ENCODE measurements at regions not wholly inside any gene's neighbourhood (a gene's known extent, or its start where the extent isn't known, plus 50 kb on each side); places are given as distances from the start of the nearest gene placed in this dataset.

DNA sequence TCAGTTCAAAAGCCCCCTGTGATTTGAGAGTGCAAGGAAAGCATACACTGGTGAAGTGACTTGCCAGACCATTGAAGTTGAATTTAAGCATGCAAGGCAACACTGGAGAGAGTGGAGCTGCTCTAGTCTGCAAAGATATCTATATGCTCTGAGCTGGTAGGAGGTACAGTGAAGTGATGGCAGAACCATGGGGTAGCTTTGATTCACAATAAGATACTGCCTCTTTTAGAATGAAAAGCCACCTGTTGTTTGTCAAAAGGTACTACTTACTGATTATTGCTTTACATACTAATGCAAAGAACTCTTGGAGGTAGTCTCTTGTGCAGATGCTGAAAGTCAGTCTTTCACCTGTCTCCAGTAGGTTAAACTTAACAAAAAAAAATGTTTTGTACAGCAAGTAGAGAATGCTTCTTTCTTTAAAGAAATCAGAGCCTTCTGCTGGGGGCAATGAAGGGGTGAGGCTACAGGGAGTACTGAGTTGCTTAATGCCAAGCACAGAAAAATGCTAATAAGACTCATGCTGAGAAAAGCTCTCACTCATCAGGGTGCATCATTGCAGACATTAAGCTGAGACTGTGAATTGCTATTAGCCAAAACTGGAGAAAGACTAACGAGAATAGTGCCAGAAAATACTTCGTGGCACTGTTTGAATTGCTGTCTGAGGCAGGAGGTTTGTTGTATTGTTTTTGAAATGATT lies 1150.5 kb upstream of the TMPRSS15 start:
- no peaks in the 10 kb centered on the region for H4K20me1 ChIP-seq (replicated peaks; ENCODE audit: control insufficient read depth, insufficient read depth, low read length)
- no peaks in the 10 kb centered on the region for H3K27me3 ChIP-seq (ENCODE audit: control insufficient read depth in 2 of 2, insufficient read depth in 2 of 2, low read length in 2 of 2)
- ChIA-PET POLR2A (no interaction called here), CTCF (ENCODE audit: low intra/inter-chr PET ratio) (no interaction called here)
- no peaks in the 10 kb centered on the region for H3K9me1 ChIP-seq (ENCODE audit: control insufficient read depth, insufficient read depth, low read length)
- no peaks in the 10 kb centered on the region for H3K36me3 ChIP-seq (ENCODE audit: control insufficient read depth, insufficient read depth, low read length)
- H3K9ac ChIP-seq (ENCODE audit: insufficient read depth in 1 of 2, low read depth in 2 of 2, low read length in 2 of 2) = no peak overlapping the region
- BruUV-seq (replicated peaks) = no TSS peak
- ATAC-seq (no peak), DNase-seq (ENCODE audit: extremely low read depth in 1 of 4, low spot score in 3 of 4) (no peak), FAIRE-seq (no peak)
- H3K4me2 ChIP-seq (ENCODE audit: insufficient read depth, low read length) = no peak overlapping the region
- no peak overlapping the region for H3K27ac ChIP-seq (ENCODE audit: extremely low read depth, low read depth, low read length)
- H3K4me3 ChIP-seq = no peak overlapping the region
- H2AFZ ChIP-seq (ENCODE audit: low read depth, low read length) = no peak overlapping the region
- in situ Hi-C loops (cut with MboI) (no loop called here), intact Hi-C loops (cut with micrococcal nuclease) (no loop called here)
- 0% methylated on average over 2 of the region's 2 CpGs for WGBS (ENCODE audit: insufficient coverage, low coverage, missing lambda C conversion rate)
- TF ChIP-seq, protein P1, sequence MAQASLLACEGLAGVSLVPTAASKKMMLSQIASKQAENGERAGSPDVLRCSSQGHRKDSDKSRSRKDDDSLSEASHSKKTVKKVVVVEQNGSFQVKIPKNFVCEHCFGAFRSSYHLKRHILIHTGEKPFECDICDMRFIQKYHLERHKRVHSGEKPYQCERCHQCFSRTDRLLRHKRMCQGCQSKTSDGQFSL (CRISPR knock-in tag; IDR thresholded peaks at IDR 0.05) = no peak
- TF ChIP-seq, protein P1 (tag; IDR thresholded peaks at IDR 0.05) = no peak
- TF ChIP-seq ETS2 (tag; IDR thresholded peaks at IDR 0.05; ENCODE audit: borderline replicate concordance, poor library complexity, severe bottlenecking) = no peak
- no peak for TF ChIP-seq ZBTB7A (IDR thresholded peaks at IDR 0.05; ENCODE audit: borderline replicate concordance, control insufficient read depth, low read depth, low read length)
- TF ChIP-seq TAL1 (IDR thresholded peaks at IDR 0.05) = no peak
- TF ChIP-seq, protein P2, sequence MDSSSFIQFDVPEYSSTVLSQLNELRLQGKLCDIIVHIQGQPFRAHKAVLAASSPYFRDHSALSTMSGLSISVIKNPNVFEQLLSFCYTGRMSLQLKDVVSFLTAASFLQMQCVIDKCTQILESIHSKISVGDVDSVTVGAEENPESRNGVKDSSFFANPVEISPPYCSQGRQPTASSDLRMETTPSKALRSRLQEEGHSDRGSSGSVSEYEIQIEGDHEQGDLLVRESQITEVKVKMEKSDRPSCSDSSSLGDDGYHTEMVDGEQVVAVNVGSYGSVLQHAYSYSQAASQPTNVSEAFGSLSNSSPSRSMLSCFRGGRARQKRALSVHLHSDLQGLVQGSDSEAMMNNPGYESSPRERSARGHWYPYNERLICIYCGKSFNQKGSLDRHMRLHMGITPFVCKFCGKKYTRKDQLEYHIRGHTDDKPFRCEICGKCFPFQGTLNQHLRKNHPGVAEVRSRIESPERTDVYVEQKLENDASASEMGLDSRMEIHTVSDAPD (CRISPR knock-in tag; IDR thresholded peaks at IDR 0.05) = no peak
- TF ChIP-seq, protein P3, sequence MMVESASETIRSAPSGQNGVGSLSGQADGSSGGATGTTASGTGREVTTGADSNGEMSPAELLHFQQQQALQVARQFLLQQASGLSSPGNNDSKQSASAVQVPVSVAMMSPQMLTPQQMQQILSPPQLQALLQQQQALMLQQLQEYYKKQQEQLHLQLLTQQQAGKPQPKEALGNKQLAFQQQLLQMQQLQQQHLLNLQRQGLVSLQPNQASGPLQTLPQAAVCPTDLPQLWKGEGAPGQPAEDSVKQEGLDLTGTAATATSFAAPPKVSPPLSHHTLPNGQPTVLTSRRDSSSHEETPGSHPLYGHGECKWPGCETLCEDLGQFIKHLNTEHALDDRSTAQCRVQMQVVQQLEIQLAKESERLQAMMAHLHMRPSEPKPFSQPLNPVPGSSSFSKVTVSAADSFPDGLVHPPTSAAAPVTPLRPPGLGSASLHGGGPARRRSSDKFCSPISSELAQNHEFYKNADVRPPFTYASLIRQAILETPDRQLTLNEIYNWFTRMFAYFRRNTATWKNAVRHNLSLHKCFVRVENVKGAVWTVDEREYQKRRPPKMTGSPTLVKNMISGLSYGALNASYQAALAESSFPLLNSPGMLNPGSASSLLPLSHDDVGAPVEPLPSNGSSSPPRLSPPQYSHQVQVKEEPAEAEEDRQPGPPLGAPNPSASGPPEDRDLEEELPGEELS (CRISPR knock-in tag; IDR thresholded peaks at IDR 0.05; ENCODE audit: borderline replicate concordance) = no peak
- TF ChIP-seq STAT5B (CRISPR knock-in tag; IDR thresholded peaks at IDR 0.05) = no peak
- TF ChIP-seq ZNF75A (CRISPR knock-in tag; IDR thresholded peaks at IDR 0.05) = no peak
- TF ChIP-seq, protein P4, sequence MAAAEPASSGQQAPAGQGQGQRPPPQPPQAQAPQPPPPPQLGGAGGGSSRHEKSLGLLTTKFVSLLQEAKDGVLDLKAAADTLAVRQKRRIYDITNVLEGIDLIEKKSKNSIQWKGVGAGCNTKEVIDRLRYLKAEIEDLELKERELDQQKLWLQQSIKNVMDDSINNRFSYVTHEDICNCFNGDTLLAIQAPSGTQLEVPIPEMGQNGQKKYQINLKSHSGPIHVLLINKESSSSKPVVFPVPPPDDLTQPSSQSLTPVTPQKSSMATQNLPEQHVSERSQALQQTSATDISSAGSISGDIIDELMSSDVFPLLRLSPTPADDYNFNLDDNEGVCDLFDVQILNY (CRISPR knock-in tag; IDR thresholded peaks at IDR 0.05) = no peak
- no peak for TF ChIP-seq XRCC5 (IDR thresholded peaks at IDR 0.05; ENCODE audit: low read depth, low read length)
- TF ChIP-seq ZNF174 (CRISPR knock-in tag; IDR thresholded peaks at IDR 0.05) = no peak
- no peak for TF ChIP-seq MAFK (IDR thresholded peaks at IDR 0.05; ENCODE audit: low read length)
- TF ChIP-seq HOXB6 (CRISPR knock-in tag; IDR thresholded peaks at IDR 0.05; ENCODE audit: borderline replicate concordance) = no peak
- no peak for TF ChIP-seq SP1 (CRISPR knock-in tag; IDR thresholded peaks at IDR 0.05)
- no peak for TF ChIP-seq KLF16 (IDR thresholded peaks at IDR 0.05)
- no peak for TF ChIP-seq HNRNPUL1 (IDR thresholded peaks at IDR 0.05; ENCODE audit: low read length)
- TF ChIP-seq, protein P5, sequence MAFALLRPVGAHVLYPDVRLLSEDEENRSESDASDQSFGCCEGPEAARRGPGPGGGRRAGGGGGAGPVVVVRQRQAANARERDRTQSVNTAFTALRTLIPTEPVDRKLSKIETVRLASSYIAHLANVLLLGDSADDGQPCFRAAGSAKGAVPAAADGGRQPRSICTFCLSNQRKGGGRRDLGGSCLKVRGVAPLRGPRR (CRISPR knock-in tag; IDR thresholded peaks at IDR 0.05) = no peak
- no peak for TF ChIP-seq NCOR1 (IDR thresholded peaks at IDR 0.05)
- no peaks in the 10 kb centered on the region for H3K4me1 ChIP-seq (replicated peaks in 1 of 2; ENCODE audit: control insufficient read depth in 2 of 2, insufficient read depth in 2 of 2, low read length in 2 of 2)
- no peaks in the 10 kb centered on the region; the same call in 1 of the 2 replicates for H3K9me3 ChIP-seq (replicated peaks; ENCODE audit: control insufficient read depth, insufficient read depth, low read depth, low read length)
- no peaks in the 10 kb centered on the region for H3K79me2 ChIP-seq (ENCODE audit: control insufficient read depth, insufficient read depth, low read length)

Data from K562 (cell line).